ENCODE measurements at regions not wholly inside any gene's neighbourhood (a gene's known extent, or its start where the extent isn't known, plus 50 kb on each side); places are given as distances from the start of the nearest gene placed in this dataset.

- H3K4me3 Mint-ChIP-seq, result no peak overlapping the region
- no peak overlapping the region for H3K27ac Mint-ChIP-seq
These were observed 108.8 kb upstream of the SLC25A36 start for GRCh38 chr3:140832883-140833282.

GRCh38 chr3:140834266-140835037, 107.2 kb upstream of the SLC25A36 start:
- no peaks in the 10 kb centered on the region for H3K4me1 ChIP-seq (ENCODE audit: control insufficient read depth, insufficient read depth, low read length)
- Mint-ChIP-seq H3K9me3 (no peaks in the 10 kb centered on the region), H3K4me3 (no peak overlapping the region), H3K4me1 (peaks cover 3% of the 10 kb centered on the region), H3K36me3 (ENCODE audit: low read depth) (no peaks in the 10 kb centered on the region), H3K27me3 (ENCODE audit: insufficient read depth) (no peaks in the 10 kb centered on the region), H3K27ac (no peak overlapping the region)
- no peak overlapping the region for H3K27ac ChIP-seq (ENCODE audit: low read depth, low read length)
- H3K9me3 ChIP-seq (ENCODE audit: control insufficient read depth, low read length), result no peaks in the 10 kb centered on the region
- TF ChIP-seq CTCF (conservative IDR thresholded peaks at IDR 0.05), result no peak
- no peak overlapping the region for H3K9ac ChIP-seq (ENCODE audit: extremely low read depth, low read length, poor library complexity, severe bottlenecking)
- no peaks in the 10 kb centered on the region for H3K27me3 ChIP-seq (ENCODE audit: control insufficient read depth, insufficient read depth, low read length, poor library complexity, severe bottlenecking)
- no peaks in the 10 kb centered on the region for H3K36me3 ChIP-seq (ENCODE audit: control insufficient read depth, insufficient read depth, low read length)
- DNase-seq, result peak; percentile 48
- 81% methylated on average over 5 of the region's 5 CpGs for WGBS, 2 experiments (ENCODE audit: insufficient coverage in 1 of 2, insufficient read length in 1 of 2)
- H3K4me3 ChIP-seq (ENCODE audit: low read length), result no peak overlapping the region

More at GRCh38 chr3:140832883-140833282, 108.8 kb upstream of the SLC25A36 start:
- Histone ChIP-seq H3K27ac (ENCODE audit: low read depth, low read length) (no peak overlapping the region), H3K36me3 (ENCODE audit: control insufficient read depth, insufficient read depth, low read length) (no peaks in the 10 kb centered on the region), H3K4me3 (ENCODE audit: low read length) (no peak overlapping the region), H3K27me3 (ENCODE audit: control insufficient read depth, insufficient read depth, low read length, poor library complexity, severe bottlenecking) (no peaks in the 10 kb centered on the region), H3K9ac (ENCODE audit: extremely low read depth, low read length, poor library complexity, severe bottlenecking) (no peak overlapping the region), H3K4me1 (ENCODE audit: control insufficient read depth, insufficient read depth, low read length) (no peaks in the 10 kb centered on the region), H3K9me3 (ENCODE audit: control insufficient read depth, low read length) (no peaks in the 10 kb centered on the region)
- Mint-ChIP-seq H3K4me1 (peaks cover 3% of the 10 kb centered on the region), H3K36me3 (ENCODE audit: low read depth) (no peaks in the 10 kb centered on the region), H3K27me3 (ENCODE audit: insufficient read depth) (no peaks in the 10 kb centered on the region), H3K9me3 (no peaks in the 10 kb centered on the region)
- TF ChIP-seq CTCF (conservative IDR thresholded peaks at IDR 0.05), result no peak
- WGBS, 2 experiments (ENCODE audit: insufficient coverage in 1 of 2, insufficient read length in 1 of 2), result 86 to 87% methylated on average over 1 to 3 of the region's 3 CpGs
- no peak for DNase-seq

GRCh38 chr3:140842984-140843649, 98.5 kb upstream of the SLC25A36 start:
- H3K27ac ChIP-seq (ENCODE audit: low read depth, low read length), result peak overlapping the region; percentile 8
- TF ChIP-seq CTCF (conservative IDR thresholded peaks at IDR 0.05), result no peak
- Mint-ChIP-seq H3K4me1 (peaks cover 6% of the 10 kb centered on the region), H3K36me3 (ENCODE audit: low read depth) (no peaks in the 10 kb centered on the region), H3K27ac (no peak overlapping the region), H3K4me3 (no peak overlapping the region), H3K9me3 (no peaks in the 10 kb centered on the region), H3K27me3 (ENCODE audit: insufficient read depth) (no peaks in the 10 kb centered on the region)
- no peak overlapping the region for H3K4me3 ChIP-seq (ENCODE audit: low read length)
- no peaks in the 10 kb centered on the region for H3K36me3 ChIP-seq (ENCODE audit: control insufficient read depth, insufficient read depth, low read length)
- H3K9me3 ChIP-seq (ENCODE audit: control insufficient read depth, low read length), result no peaks in the 10 kb centered on the region
- WGBS, 2 experiments (ENCODE audit: insufficient coverage in 1 of 2, insufficient read length in 1 of 2), result 83 to 87% methylated on average over 3 to 4 of the region's 4 CpGs
- no peak overlapping the region for H3K9ac ChIP-seq (ENCODE audit: extremely low read depth, low read length, poor library complexity, severe bottlenecking)
- no peaks in the 10 kb centered on the region for H3K27me3 ChIP-seq (ENCODE audit: control insufficient read depth, insufficient read depth, low read length, poor library complexity, severe bottlenecking)
- H3K4me1 ChIP-seq (ENCODE audit: control insufficient read depth, insufficient read depth, low read length), result no peaks in the 10 kb centered on the region
- no peak for DNase-seq

Measured in endodermal cell (in vitro differentiated cells).